PC-9 (cell line): ENCODE measurements at regions not wholly inside any gene's neighbourhood (a gene's known extent, or its start where the extent isn't known, plus 50 kb on each side); places are given as distances from the start of the nearest gene placed in this dataset.

Source experiments
- CTCF ChIP-seq: fragments of 200-600 bp; sonication (generic); conservative IDR thresholded peaks from 2 replicates; pipeline ENCODE4 v1.6.1; 2017; ENCODE audit warnings: mixed run types, antibody characterized with exemption, mild to moderate bottlenecking, moderate library complexity
- EZH2 ChIP-seq: fragments of 200-600 bp; sonication (generic); IDR thresholded peaks from 2 replicates; pipeline ENCODE4 v1.8.0; 2017; ENCODE audit warnings: antibody characterized with exemption, low read depth

- TF ChIP-seq CTCF (no peak), EZH2 (no peak)
Observed at GRCh38 chr4:30922625-30923024, 202.5 kb downstream of the PCDH7 start.
